CD4-positive, alpha-beta T cell treated with Interleukin-6 for 4 hours (primary cell): ENCODE measurements at regions not wholly inside any gene's neighbourhood (a gene's known extent, or its start where the extent isn't known, plus 50 kb on each side); places are given as distances from the start of the nearest gene placed in this dataset.
"Not testable (repeated sequence)": the region's sequence is repeated elsewhere in the genome, so short reads cannot be mapped to it uniquely, and the experiment has no call there.

Experiments used
- DNase-seq: peaks from one replicate; pipeline ENCODE4 v3.0.0-alpha.2; 2020; ENCODE audit warnings: mixed read lengths

DNA sequence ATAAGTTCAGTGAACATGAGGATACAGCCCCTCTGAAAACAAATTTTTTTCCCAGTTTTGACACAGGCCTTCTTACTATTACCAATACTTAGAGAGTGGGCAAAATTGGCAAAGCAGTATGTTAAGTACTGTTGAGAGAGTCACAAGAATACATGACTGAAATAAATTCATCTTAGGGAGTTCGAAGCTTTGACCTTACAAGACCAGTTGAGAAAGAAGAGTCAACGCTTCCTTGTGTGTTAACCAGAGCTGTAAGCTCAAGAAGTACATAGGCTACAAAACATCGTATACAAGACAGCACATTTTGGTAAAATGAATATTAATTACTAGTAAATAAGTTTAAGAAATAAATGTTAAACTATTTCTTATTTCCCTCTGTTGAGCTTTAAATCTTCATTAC is 164.4 kb upstream of the RORA start:
- DNase-seq: no peak

DNA sequence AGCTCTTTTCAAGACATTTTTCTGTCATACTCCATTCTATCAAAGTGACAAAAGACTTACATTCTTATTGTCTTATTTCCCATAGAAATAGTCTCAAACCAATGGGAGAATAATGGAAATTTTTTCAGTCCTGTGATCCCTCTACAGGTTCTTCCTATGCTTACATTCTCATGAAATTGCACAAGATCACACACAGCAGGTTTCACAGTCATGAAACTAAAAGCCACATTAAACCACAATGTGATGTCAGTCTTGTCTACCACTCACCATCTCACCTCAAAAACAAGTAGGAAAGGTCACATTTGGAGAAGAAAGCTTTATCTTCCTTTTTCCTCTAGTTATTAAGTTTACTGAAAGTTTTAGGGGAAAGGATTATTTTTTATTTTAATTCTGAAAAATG is 161.0 kb upstream of the RORA start:
- DNase-seq: no peak

GRCh38 chr15:61389334-61390028 is 160.4 kb upstream of the RORA start:
- no peak for DNase-seq

DNA sequence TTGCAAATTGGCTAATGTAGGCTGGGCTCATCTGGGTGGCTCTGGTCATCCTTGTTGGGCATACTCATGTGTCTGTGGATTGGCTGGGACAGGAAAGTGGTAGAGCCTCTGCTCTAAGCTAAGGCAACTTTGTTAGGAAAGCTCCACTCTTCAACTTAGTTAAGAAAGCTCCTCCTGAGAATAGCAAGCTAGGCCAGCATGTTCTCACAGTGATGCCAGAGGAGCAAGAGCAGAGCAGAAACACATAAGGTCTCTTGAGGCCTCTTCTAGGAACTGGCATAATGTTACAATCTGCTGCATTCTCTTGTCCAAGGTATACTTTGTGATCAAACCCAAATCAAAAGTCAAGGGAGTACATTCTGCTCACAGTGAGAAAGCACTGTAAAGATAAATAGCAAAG is 158.6 kb upstream of the RORA start:
- no peak for DNase-seq

- DNase-seq: no peak
Observed at GRCh38 chr15:61383421-61383820, 154.3 kb upstream of the RORA start.

GRCh38 chr15:61382927-61383326 is 153.8 kb upstream of the RORA start:
- no peak for DNase-seq

DNA sequence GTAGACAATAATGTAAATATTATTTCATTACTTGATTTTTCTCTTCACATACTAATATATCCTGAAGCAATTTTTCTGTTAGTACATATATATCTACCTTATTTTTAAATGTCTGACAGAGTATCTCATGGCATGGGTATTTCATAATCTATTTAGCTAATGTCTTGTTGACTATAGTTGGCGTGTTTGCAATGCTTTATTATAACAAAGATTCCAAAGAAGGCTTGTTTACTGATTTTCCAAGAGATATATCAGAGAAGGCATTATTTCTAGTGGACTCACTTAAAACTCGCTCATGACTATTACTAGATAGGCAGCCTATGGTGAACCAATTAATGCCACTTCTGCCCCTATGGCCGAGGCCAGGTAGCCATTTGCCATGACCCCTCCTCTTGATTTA is 152.4 kb upstream of the RORA start:
- DNase-seq: no peak

GRCh38 chr15:61380270-61380669 is 151.2 kb upstream of the RORA start:
- no peak for DNase-seq

DNA sequence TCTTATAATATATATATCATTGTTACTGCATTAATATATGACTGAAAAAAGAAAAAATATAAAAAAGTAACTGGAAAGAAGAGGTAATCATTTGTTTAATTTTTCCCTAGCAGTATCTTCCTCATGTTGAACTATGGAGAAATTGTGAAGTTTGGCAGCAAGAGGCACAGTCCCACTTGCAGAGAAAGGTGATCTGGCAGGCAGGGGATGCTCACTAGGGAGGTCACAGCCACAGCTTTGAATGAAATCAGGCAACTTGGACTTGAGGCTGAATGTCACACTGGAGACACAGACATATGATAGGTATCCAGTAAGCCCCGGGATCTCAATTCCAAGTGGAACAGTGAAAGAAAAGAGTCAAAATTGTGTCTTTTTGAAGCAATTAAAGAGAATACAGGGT is 149.9 kb upstream of the RORA start:
- DNase-seq: no peak

DNA sequence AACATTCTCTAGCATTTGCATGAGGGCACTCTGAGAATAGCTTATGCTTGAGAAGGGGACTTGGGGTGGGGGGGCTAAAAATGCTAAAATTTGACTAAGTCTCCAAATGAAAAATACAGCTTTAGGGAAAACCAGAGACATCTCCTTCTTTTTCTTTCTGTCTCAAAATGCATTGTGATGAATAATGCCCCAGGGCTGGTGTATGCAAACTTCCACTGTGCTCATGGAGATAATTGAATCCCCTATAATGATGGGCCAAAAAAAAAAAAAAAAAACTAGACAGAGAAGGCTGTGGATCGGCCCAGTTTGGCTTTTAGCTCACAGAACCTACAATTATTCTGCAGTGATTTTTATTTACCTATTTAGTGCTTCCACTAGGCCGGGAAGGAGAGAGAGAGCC is 147.9 kb upstream of the RORA start:
- DNase-seq: no peak

DNA sequence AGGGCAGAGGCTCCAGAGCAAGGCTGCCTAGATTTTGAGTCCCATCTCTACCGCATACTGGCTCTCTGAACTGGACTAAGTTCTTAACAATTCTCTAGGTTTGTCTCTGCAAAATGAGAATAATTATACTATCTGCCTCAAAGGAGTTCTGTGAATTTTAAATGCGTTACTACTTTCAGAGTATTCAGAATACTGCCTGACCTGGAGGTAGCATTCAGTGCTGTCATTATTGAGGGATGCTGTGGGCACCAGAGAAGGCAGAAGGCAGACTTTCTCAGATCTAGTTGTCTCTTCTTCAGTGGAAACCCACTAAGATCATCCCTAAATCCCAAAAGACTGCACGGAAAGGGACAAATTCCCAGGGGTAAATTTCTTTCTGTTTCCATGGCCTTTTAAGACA is 147.4 kb upstream of the RORA start:
- DNase-seq: no peak

DNA sequence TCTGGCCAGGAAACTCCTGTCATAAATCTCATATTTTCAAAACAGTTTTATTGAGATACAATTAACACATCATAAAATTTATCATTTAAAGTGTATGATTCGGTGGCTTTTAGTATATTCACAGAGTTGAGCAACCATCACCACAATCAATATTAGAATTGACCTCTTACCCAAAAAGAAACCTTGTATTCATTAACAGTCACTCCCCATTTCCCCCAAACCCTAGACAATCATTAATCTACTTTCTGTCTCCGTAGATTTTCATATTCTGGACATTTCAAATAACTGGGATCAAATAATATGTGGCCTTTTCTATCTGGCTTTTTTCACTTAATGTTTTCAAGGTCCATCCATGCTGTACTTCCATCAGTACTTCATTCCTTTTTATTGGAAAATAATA is 145.7 kb upstream of the RORA start:
- no peak for DNase-seq

DNA sequence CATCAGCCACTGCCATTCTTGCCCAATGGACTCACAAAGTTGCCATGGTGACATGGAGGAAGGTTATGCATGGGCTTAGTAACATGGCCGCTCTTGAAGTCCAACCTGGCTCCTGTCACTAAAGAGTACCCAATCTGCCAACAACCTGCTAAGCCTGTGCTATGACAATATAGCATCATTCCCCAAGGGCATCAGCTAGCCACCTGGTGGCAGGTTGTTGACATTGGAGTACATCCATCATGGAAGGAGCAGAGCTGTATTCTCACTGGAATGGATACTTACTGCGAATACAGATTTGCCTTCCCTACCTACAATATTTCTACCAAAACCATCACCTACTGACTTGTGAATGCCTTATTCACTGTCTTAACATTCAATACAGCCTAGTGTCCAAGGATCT is 138.9 kb upstream of the RORA start:
- no peak for DNase-seq

- DNase-seq: no peak
Observed at GRCh38 chr15:61364871-61365270, 135.8 kb upstream of the RORA start.

GRCh38 chr15:61362912-61363311 is 133.8 kb upstream of the RORA start:
- not testable (repeated sequence) for DNase-seq

GRCh38 chr15:61344293-61344692 is 115.2 kb upstream of the RORA start:
- no peak for DNase-seq

DNA sequence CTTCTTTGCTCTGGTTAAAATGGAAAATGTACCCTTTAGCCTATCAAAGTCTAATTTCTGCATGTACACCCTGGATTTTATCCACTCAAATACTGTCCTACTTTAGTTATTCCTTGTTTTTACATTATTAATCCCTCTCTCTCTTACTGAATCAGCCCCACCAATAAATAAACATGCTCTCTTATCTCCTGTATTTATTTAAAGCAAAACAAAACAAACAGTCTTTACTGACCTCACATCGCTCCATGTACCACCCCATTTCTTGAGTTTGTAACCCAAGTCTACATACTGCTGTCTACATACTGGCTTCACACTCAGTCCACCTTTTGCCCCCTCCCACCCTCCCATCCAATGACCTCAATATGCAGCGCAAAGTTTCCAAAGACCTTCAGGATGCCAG is 113.3 kb upstream of the RORA start:
- no peak for DNase-seq

DNA sequence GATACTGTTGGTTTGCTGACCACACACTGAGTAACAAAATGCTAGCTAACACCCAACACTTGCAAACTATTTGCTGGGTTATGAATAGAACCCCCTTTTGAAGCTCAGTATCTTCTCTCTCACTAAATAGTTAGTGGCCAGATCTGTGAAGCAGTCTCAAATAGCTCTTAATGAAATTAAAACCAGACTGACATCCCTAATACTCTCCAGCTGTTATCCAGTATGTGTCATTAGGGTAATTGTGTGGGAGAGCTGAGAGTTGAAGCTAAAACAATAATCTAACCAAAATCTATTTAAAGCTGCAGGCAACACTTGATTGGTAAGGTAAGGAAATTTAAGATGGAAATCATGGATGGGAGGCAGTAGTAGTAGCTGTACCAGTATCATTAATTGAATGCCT is 110.4 kb upstream of the RORA start:
- no peak for DNase-seq

DNA sequence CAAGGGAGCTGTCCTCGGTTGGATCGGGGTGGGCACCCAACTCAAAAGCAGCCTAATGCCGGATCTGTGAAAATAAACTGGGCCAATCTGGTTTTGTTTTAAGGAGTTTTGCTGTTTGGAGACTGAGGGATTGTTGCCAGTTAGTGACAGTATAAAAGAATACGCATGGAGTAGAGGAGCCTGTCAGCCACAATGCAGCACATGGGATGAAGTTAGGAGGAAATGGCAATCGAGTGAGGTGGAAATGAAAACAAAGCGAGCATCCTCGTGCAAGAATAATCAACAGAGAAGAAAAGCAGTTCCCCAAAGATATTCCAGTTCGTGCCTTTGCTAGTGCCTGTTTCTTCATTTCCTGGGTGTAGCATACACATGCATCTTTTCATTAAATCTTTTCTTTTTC is 108.4 kb upstream of the RORA start:
- no peak for DNase-seq

DNA sequence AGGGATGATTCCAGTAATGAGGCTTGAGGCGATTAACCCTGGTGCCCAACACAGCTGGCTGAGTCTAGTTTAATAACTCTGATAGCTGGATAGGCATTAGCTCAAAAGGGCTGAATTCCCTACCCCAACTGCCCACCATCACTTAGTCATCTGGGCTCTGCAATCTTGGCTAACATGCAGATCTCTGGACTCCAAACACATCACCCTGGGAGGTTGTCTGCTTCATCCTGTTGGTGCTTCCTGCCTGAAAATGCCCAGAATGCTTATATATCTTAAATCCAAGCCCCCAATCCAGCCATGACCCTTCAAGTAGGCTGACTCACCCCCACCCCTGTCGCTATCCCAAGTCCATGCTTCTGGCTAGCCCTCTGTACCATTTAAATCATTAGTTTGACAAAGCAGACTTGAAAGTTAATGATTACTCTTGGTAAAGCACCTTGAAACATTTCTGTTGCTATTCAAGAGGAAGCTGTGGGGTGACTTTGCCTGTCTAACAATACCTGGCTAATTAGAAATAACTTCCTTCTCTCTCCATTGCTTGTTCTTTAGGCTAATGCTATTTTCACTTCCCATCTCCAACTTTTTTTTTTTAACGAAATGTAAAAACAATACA is 107.0 kb upstream of the RORA start:
- DNase-seq: no peak

GRCh38 chr15:61334714-61335113 is 105.6 kb upstream of the RORA start:
- DNase-seq: not testable (repeated sequence)

DNA sequence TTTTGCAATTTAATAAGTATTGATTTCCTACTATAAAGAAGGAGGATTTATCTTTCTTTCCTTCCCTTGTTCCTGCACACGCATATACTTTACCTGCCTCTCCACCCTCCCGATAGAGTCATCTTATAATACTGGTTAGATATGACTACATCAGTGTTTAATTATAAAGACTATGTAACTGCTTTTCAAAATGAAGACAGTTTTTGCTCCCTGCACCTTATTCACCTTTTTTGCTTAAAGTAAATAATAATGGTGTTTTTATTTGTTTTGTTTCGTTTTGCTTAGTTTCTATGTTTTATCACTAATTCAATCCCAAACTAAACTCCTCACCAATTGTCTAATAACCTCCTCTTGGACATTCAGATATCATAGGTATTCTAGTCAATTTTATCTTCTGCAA is 101.9 kb upstream of the RORA start:
- no peak for DNase-seq

GRCh38 chr15:61327019-61327631 is 98.0 kb upstream of the RORA start:
- DNase-seq: no peak

DNA sequence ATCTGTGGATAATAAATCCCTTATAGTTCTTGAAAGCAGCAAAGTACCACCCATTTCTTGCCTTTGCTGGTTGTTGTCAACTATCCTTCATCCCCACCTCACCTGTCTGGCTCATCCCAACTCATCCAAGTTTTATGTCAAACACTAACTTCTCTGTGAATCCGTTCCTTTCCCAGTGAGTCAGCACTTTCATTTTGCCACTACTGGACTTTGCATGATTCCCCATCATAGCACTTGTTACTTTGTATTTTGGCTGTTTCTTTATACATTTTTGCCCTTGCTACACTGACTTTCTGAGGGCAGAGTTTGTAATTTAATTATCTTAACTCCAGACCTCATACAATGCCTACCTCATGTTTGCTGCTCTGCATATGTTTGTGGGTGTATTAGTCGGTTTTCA is 90.8 kb upstream of the RORA start:
- DNase-seq: no peak
